HFFc6 (cell line): ENCODE measurements at regions not wholly inside any gene's neighbourhood (a gene's known extent, or its start where the extent isn't known, plus 50 kb on each side); places are given as distances from the start of the nearest gene placed in this dataset.

Experiments
- DNase-seq: peaks from one replicate; pipeline ENCODE4 v3.0.0-alpha.2; 2018
- H3K27ac Mint-ChIP-seq: 2 replicates; pipeline ENCODE4 v1.8.0; 2020; ENCODE audit warnings: mild to moderate bottlenecking, mixed read lengths
- H3K27me3 Mint-ChIP-seq: 2 replicates; pipeline ENCODE4 v1.8.0; 2021; ENCODE audit warnings: mild to moderate bottlenecking, moderate library complexity, mixed read lengths; ENCODE audit not compliant: insufficient read depth
- H3K36me3 Mint-ChIP-seq: 2 replicates; pipeline ENCODE4 v1.8.0; 2021; ENCODE audit warnings: low read depth, mixed read lengths
- H3K4me1 Mint-ChIP-seq: 2 replicates; pipeline ENCODE4 v1.8.0; 2020; ENCODE audit warnings: low read depth, mixed read lengths
- H3K4me3 Mint-ChIP-seq: 2 replicates; pipeline ENCODE4 v1.8.0; 2020; ENCODE audit warnings: mild to moderate bottlenecking, moderate library complexity, mixed read lengths
- H3K9me3 Mint-ChIP-seq: 2 replicates; pipeline ENCODE4 v1.8.0; 2020; ENCODE audit warnings: mild to moderate bottlenecking, mixed read lengths
- TF ChIP-seq, protein P1 (sequence below): fragments of 200-600 bp; sonication (generic); IDR thresholded peaks from 2 replicates; pipeline ENCODE4 v1.5.0; 2021; ENCODE audit warnings: antibody characterized with exemption, mild to moderate bottlenecking

- Mint-ChIP-seq H3K36me3 (no peaks in the 10 kb centered on the region), H3K27ac (no peak overlapping the region), H3K9me3 (no peaks in the 10 kb centered on the region), H3K4me1 (no peaks in the 10 kb centered on the region), H3K27me3 (peaks cover 5% of the 10 kb centered on the region), H3K4me3 (no peak overlapping the region)
- no peak for DNase-seq
- TF ChIP-seq, protein P1, sequence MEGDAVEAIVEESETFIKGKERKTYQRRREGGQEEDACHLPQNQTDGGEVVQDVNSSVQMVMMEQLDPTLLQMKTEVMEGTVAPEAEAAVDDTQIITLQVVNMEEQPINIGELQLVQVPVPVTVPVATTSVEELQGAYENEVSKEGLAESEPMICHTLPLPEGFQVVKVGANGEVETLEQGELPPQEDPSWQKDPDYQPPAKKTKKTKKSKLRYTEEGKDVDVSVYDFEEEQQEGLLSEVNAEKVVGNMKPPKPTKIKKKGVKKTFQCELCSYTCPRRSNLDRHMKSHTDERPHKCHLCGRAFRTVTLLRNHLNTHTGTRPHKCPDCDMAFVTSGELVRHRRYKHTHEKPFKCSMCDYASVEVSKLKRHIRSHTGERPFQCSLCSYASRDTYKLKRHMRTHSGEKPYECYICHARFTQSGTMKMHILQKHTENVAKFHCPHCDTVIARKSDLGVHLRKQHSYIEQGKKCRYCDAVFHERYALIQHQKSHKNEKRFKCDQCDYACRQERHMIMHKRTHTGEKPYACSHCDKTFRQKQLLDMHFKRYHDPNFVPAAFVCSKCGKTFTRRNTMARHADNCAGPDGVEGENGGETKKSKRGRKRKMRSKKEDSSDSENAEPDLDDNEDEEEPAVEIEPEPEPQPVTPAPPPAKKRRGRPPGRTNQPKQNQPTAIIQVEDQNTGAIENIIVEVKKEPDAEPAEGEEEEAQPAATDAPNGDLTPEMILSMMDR, result no peak
These were observed 50.7 kb upstream of the ID3 start for GRCh38 chr1:23609971-23610370.
